IMR-90 (cell line): ENCODE measurements at regions not wholly inside any gene's neighbourhood (a gene's known extent, or its start where the extent isn't known, plus 50 kb on each side); places are given as distances from the start of the nearest gene placed in this dataset.

Experiments
- ATAC-seq: fragments of 200-7000 bp; cut with Tn5 transposase; 2 replicates; pipeline ENCODE4 v1.9.1; 2020; ENCODE audit warnings: low read depth, mild to moderate bottlenecking, moderate library complexity
- BruUV-seq: library from RNA; stranded (reverse); fragments of 400-500 nt; replicated peaks from 2 replicates; lab custom pipeline; 2021; lab: Mats Ljungman, UMichigan
- CTCF ChIA-PET: fragments of 300-600 bp; formaldehyde crosslinking; extraction: SDS; loops from one replicate; lab custom pipeline; 2021; ENCODE audit warnings: antibody characterized with exemption; lab: Yijun Ruan, JAX
- POLR2A ChIA-PET: fragments of 300-600 bp; sonication (Branson Sonifier 250); formaldehyde crosslinking; loops from one replicate; lab custom pipeline; 2022; ENCODE audit warnings: antibody characterized with exemption; ENCODE audit not compliant: unreplicated experiment; lab: Charles Lee
- DNase-seq: peaks from one replicate; pipeline ENCODE4 v3.0.0; 2013
- H2AFZ ChIP-seq: replicated peaks from 2 replicates; pipeline ENCODE3; 2013; ENCODE audit warnings: low read length, mild to moderate bottlenecking; ENCODE audit not compliant: poor library complexity
- H2AK5ac ChIP-seq: 2 replicates; pipeline ENCODE4 v1.6.1; 2013; ENCODE audit warnings: low read depth, low read length, inconsistent platforms
- H2AK9ac ChIP-seq: replicated peaks from 2 replicates; pipeline ENCODE3; 2013; ENCODE audit warnings: mild to moderate bottlenecking, low read depth, low read length, moderate library complexity; ENCODE audit not compliant: poor library complexity
- H2BK120ac ChIP-seq: 2 replicates; pipeline ENCODE4 v1.6.1; 2013; ENCODE audit warnings: low read depth, low read length, inconsistent platforms
- H2BK15ac ChIP-seq: 3 replicates; pipeline ENCODE4 v1.6.1; 2013; ENCODE audit warnings: low read depth, low read length, inconsistent platforms
- H2BK20ac ChIP-seq: 2 replicates; pipeline ENCODE4 v1.6.1; 2013; ENCODE audit warnings: low read depth, mild to moderate bottlenecking, inconsistent platforms, low read length, moderate library complexity
- H2BK5ac ChIP-seq: 2 replicates; pipeline ENCODE4 v1.6.1; 2013; ENCODE audit warnings: mild to moderate bottlenecking, low read depth, low read length, inconsistent platforms; ENCODE audit not compliant: poor library complexity, severe bottlenecking
- H3K14ac ChIP-seq: replicated peaks from 2 replicates; pipeline ENCODE4 v1.6.1; 2013; ENCODE audit warnings: low read depth, low read length, inconsistent platforms
- H3K18ac ChIP-seq: 2 replicates; pipeline ENCODE4 v1.6.1; 2013; ENCODE audit warnings: low read depth, low read length, control low read depth
- H3K23ac ChIP-seq: 2 replicates; pipeline ENCODE4 v1.6.1; 2013; ENCODE audit warnings: low read depth, low read length, inconsistent platforms
- H3K27ac ChIP-seq: 2 replicates; pipeline ENCODE4 v1.5.1; 2013; ENCODE audit warnings: mild to moderate bottlenecking, control low read depth, low read length; ENCODE audit not compliant: insufficient read depth
- H3K27me3 ChIP-seq: 2 replicates; pipeline ENCODE4 v1.6.1; 2013; ENCODE audit warnings: low read length; ENCODE audit not compliant: control insufficient read depth, insufficient read depth
- H3K36me3 ChIP-seq: 2 replicates; pipeline ENCODE4 v1.6.1; 2013; ENCODE audit warnings: low read length, mixed read lengths; ENCODE audit not compliant: control insufficient read depth, insufficient read depth
- H3K4ac ChIP-seq: 2 replicates; pipeline ENCODE4 v1.6.1; 2013; ENCODE audit warnings: low read depth, low read length, inconsistent platforms
- H3K4me1 ChIP-seq: 2 replicates; pipeline ENCODE4 v1.6.1; 2013; ENCODE audit warnings: low read length, mixed read lengths; ENCODE audit not compliant: control insufficient read depth, insufficient read depth
- H3K4me2 ChIP-seq: 2 replicates; pipeline ENCODE4 v1.6.1; 2013; ENCODE audit warnings: low read depth, mild to moderate bottlenecking, control low read depth, low read length, moderate library complexity
- H3K4me3 ChIP-seq: 2 replicates; pipeline ENCODE4 v1.5.1; 2013; ENCODE audit warnings: low read depth, mild to moderate bottlenecking, control low read depth, low read length, moderate library complexity; ENCODE audit not compliant: insufficient read depth
- H3K56ac ChIP-seq: 2 replicates; pipeline ENCODE4 v1.6.1; 2013; ENCODE audit warnings: low read length, inconsistent platforms; ENCODE audit not compliant: insufficient read depth; ENCODE audit errors: extremely low read depth
- H3K79me1 ChIP-seq, 2 experiments: 2 replicates each; pipeline ENCODE4 v1.6.1; 2013; ENCODE audit warnings: low read length in 2 of 2, inconsistent platforms in 1 of 2, low read depth in 1 of 2
- H3K9ac ChIP-seq: 2 replicates; pipeline ENCODE4 v1.6.1; 2013; ENCODE audit warnings: low read depth, low read length, control low read depth
- H3K9me1 ChIP-seq: 2 replicates; pipeline ENCODE4 v1.6.1; 2013; ENCODE audit warnings: low read length, inconsistent platforms; ENCODE audit not compliant: insufficient read depth
- H3K9me3 ChIP-seq: 2 replicates; pipeline ENCODE4 v1.6.1; 2013; ENCODE audit warnings: low read length; ENCODE audit not compliant: control insufficient read depth, insufficient read depth
- H4K20me1 ChIP-seq: 2 replicates; pipeline ENCODE4 v1.6.1; 2013; ENCODE audit warnings: low read length, inconsistent platforms; ENCODE audit not compliant: insufficient read depth
- H4K5ac ChIP-seq: 2 replicates; pipeline ENCODE4 v1.6.1; 2013; ENCODE audit warnings: mild to moderate bottlenecking, low read depth, low read length, control low read depth
- H4K8ac ChIP-seq, 2 experiments: 2 replicates each; pipeline ENCODE4 v1.6.1; 2013; ENCODE audit warnings: low read depth in 2 of 2, low read length in 2 of 2, control low read depth in 1 of 2, inconsistent platforms in 1 of 2
- H4K91ac ChIP-seq: 2 replicates; pipeline ENCODE4 v1.6.1; 2013; ENCODE audit warnings: low read depth, low read length, inconsistent platforms; ENCODE audit not compliant: insufficient read depth
- BHLHE40 ChIP-seq: fragments of 150-350 bp; IDR thresholded peaks from 2 replicates; pipeline ENCODE4 v1.6.1; 2016; ENCODE audit warnings: mild to moderate bottlenecking, low read depth, low read length
- CEBPB ChIP-seq: IDR thresholded peaks from 2 replicates; pipeline ENCODE4 v1.6.1; 2012; ENCODE audit warnings: low read depth, low read length, improper control_type of control experiment
- CHD1 ChIP-seq: IDR thresholded peaks from 2 replicates; pipeline ENCODE4 v1.6.1; 2012; ENCODE audit warnings: low read depth, low read length, improper control_type of control experiment
- CTCF ChIP-seq: conservative IDR thresholded peaks from 2 replicates; pipeline ENCODE4 v1.5.1; 2012; ENCODE audit warnings: mild to moderate bottlenecking, low read depth, low read length, improper control_type of control experiment
- ELK1 ChIP-seq: fragments of 150-350 bp; IDR thresholded peaks from 2 replicates; pipeline ENCODE4 v1.6.1; 2016; ENCODE audit warnings: low read depth, mild to moderate bottlenecking, low read length, moderate library complexity, borderline replicate concordance
- FOS ChIP-seq: fragments of 150-350 bp; IDR thresholded peaks from 2 replicates; pipeline ENCODE4 v1.6.1; 2016; ENCODE audit warnings: low read depth, low read length
- MAFK ChIP-seq: IDR thresholded peaks from 2 replicates; pipeline ENCODE4 v1.6.1; 2012; ENCODE audit warnings: low read depth, low read length, improper control_type of control experiment
- MAZ ChIP-seq: IDR thresholded peaks from 2 replicates; pipeline ENCODE4 v1.6.1; 2012; ENCODE audit warnings: low read depth, mild to moderate bottlenecking, low read length, improper control_type of control experiment, moderate library complexity, borderline replicate concordance
- MXI1 ChIP-seq: IDR thresholded peaks from 2 replicates; pipeline ENCODE4 v1.6.1; 2012; ENCODE audit warnings: low read depth, mild to moderate bottlenecking, low read length, moderate library complexity, borderline replicate concordance
- NFE2L2 ChIP-seq: fragments of 150-350 bp; IDR thresholded peaks from 2 replicates; pipeline ENCODE4 v1.6.1; 2016; ENCODE audit warnings: low read depth, mild to moderate bottlenecking, low read length
- POLR2A ChIP-seq: IDR thresholded peaks from 2 replicates; pipeline ENCODE4 v1.6.1; 2012; ENCODE audit warnings: mild to moderate bottlenecking, low read depth, low read length
- RAD21 ChIP-seq: IDR thresholded peaks from 2 replicates; pipeline ENCODE4 v1.6.1; 2012; ENCODE audit warnings: low read length, improper control_type of control experiment
- RCOR1 ChIP-seq: IDR thresholded peaks from 2 replicates; pipeline ENCODE4 v1.6.1; 2012; ENCODE audit warnings: mild to moderate bottlenecking, low read length, improper control_type of control experiment; ENCODE audit not compliant: insufficient replicate concordance
- RFX5 ChIP-seq: IDR thresholded peaks from 2 replicates; pipeline ENCODE4 v1.8.0; 2012; ENCODE audit warnings: low read depth, mild to moderate bottlenecking, low read length, moderate library complexity
- SMC3 ChIP-seq: fragments of 150-350 bp; IDR thresholded peaks from 2 replicates; pipeline ENCODE4 v1.6.1; 2016; ENCODE audit warnings: low read depth, mild to moderate bottlenecking, antibody characterized with exemption, low read length, moderate library complexity
- USF2 ChIP-seq: fragments of 150-350 bp; IDR thresholded peaks from 2 replicates; pipeline ENCODE4 v1.6.1; 2017; ENCODE audit warnings: mild to moderate bottlenecking, antibody characterized with exemption, low read length, low read depth
- WGBS, 2 experiments: methylation state at CpG; one replicate each; pipeline versions ENCODE4 v1.1.5 to v1.1.7; 2013; ENCODE audit warnings: missing lambda C conversion rate in 2 of 2; ENCODE audit not compliant: insufficient read length in 1 of 2; ENCODE audit errors: extremely low coverage in 2 of 2; 5-methylcytosine and 5-hydroxymethylcytosine counted together
- dilution Hi-C: fragments of 300-500 bp; cut with HindIII; formaldehyde crosslinking; loops from one replicate; pipeline ENCODE4 v1.14.3; 2018; ENCODE audit warnings: low sequenced_read_pairs; ENCODE audit not compliant: unreplicated experiment
- in situ Hi-C: fragments of 300-500 bp; cut with MboI; formaldehyde crosslinking; loops from 3 replicates; pipeline ENCODE4 v1.14.3; 2019; ENCODE audit warnings: low sequenced_read_pairs, inconsistent platforms, mixed read lengths
- intact Hi-C: fragments of 100-400 bp; cut with micrococcal nuclease; formaldehyde crosslinking; loops from 2 replicates; pipeline ENCODE4 v1.10.0; 2022

GRCh38 chr14:80381807-80382363 lies 170.6 kb upstream of the DIO2 start:
- intact Hi-C loops (no loop called here), in situ Hi-C loops (no loop called here), dilution Hi-C loops (no loop called here)
- Histone ChIP-seq H2BK15ac (no peak overlapping the region), H3K9ac (no peak overlapping the region), H3K4me3 (no peak overlapping the region), H4K5ac (no peak overlapping the region), H3K4me2 (no peak overlapping the region), H2AK9ac (no peak overlapping the region), H3K14ac (no peak overlapping the region), H3K27me3 (no peaks in the 10 kb centered on the region), H4K8ac (no peak overlapping the region), H3K36me3 (no peaks in the 10 kb centered on the region), H2BK5ac (no peak overlapping the region), H3K23ac (no peak overlapping the region), H4K20me1 (no peaks in the 10 kb centered on the region), H3K27ac (no peak overlapping the region), H2BK20ac (peak overlapping the region; percentile 22; the same call in 1 of the 2 replicates), H3K56ac (no peak overlapping the region), H3K18ac (no peak overlapping the region), H2AFZ (no peak overlapping the region), H3K4me1 (no peaks in the 10 kb centered on the region), H4K91ac (no peak overlapping the region), H2AK5ac (0 out of 2 replicates have a peak overlapping the region, but pooled peaks have one; percentile 3), H2BK120ac (no peak overlapping the region), H3K79me1 (no peaks in the 10 kb centered on the region), H3K4ac (no peak overlapping the region), H3K9me1 (no peaks in the 10 kb centered on the region), H3K9me3 (no peaks in the 10 kb centered on the region)
- TF ChIP-seq ELK1 (no peak), RAD21 (no peak), POLR2A (no peak), MAZ (no peak), NFE2L2 (no peak), CEBPB (no peak), BHLHE40 (no peak), FOS (no peak), SMC3 (no peak), RFX5 (no peak), RCOR1 (no peak), USF2 (no peak), CHD1 (no peak), CTCF (no peak), MXI1 (no peak), MAFK (no peak)
- no TSS peak for BruUV-seq
- ATAC-seq, result no peak
- no peak for DNase-seq
- ChIA-PET POLR2A (no interaction called here), CTCF (interaction anchor here (0.5 kb wide), 1 partner anchor 10 kb away, joined by 3 read pairs; no protein-coding TSS in a partner anchor)
- 95% methylated on average over 3 of the region's 5 CpGs; no CpG with 5 or more reads in 1 of the 2 experiments for WGBS, 2 experiments
